CD4-positive, alpha-beta T cell treated with Interleukin-1 beta for 1 hour (primary cell): ENCODE measurements at regions not wholly inside any gene's neighbourhood (a gene's known extent, or its start where the extent isn't known, plus 50 kb on each side); places are given as distances from the start of the nearest gene placed in this dataset.

Source experiments
- DNase-seq, 2 donors: peaks; one replicate each; pipeline ENCODE4 v3.0.0-alpha.2; 2020 to 2022

- no peak for DNase-seq
Observed at GRCh38 chr16:26729951-26730541, 336.7 kb upstream of the C16orf82 start.

GRCh38 chr16:26731729-26732128 lies 335.0 kb upstream of the C16orf82 start:
- DNase-seq = no peak

- no peak for DNase-seq
Observed at GRCh38 chr16:26733710-26734109, 333.0 kb upstream of the C16orf82 start.

GRCh38 chr16:26735521-26735920 lies 331.2 kb upstream of the C16orf82 start:
- no peak for DNase-seq

- DNase-seq = no peak
Observed at GRCh38 chr16:26736084-26736483, 330.6 kb upstream of the C16orf82 start.

GRCh38 chr16:26740771-26741170 lies 326.0 kb upstream of the C16orf82 start:
- DNase-seq = no peak

- DNase-seq = no peak
Observed at GRCh38 chr16:26742040-26742439, 324.7 kb upstream of the C16orf82 start.

GRCh38 chr16:26744430-26744829 lies 322.3 kb upstream of the C16orf82 start:
- DNase-seq = no peak

GRCh38 chr16:26747760-26748159 lies 319.0 kb upstream of the C16orf82 start:
- DNase-seq = no peak

GRCh38 chr16:26749072-26749471 lies 317.7 kb upstream of the C16orf82 start:
- no peak for DNase-seq

GRCh38 chr16:26752166-26752565 lies 314.6 kb upstream of the C16orf82 start:
- DNase-seq = no peak

GRCh38 chr16:26756633-26757032 lies 310.1 kb upstream of the C16orf82 start:
- no peak for DNase-seq

GRCh38 chr16:26762594-26762993 lies 304.1 kb upstream of the C16orf82 start:
- no peak for DNase-seq

GRCh38 chr16:26765087-26765486 lies 301.6 kb upstream of the C16orf82 start:
- no peak for DNase-seq

- no peak for DNase-seq
Observed at GRCh38 chr16:26768385-26769010, 298.2 kb upstream of the C16orf82 start.

GRCh38 chr16:26770547-26770946 lies 296.2 kb upstream of the C16orf82 start:
- no peak for DNase-seq

GRCh38 chr16:26772503-26772902 lies 294.2 kb upstream of the C16orf82 start:
- DNase-seq = no peak

GRCh38 chr16:26777821-26778220 lies 288.9 kb upstream of the C16orf82 start:
- no peak for DNase-seq

GRCh38 chr16:26787924-26788323 lies 278.8 kb upstream of the C16orf82 start:
- DNase-seq = no peak

GRCh38 chr16:26791169-26791568 lies 275.6 kb upstream of the C16orf82 start:
- DNase-seq = no peak

GRCh38 chr16:26795184-26795583 lies 271.5 kb upstream of the C16orf82 start:
- no peak for DNase-seq

- no peak for DNase-seq
Observed at GRCh38 chr16:26801628-26802027, 265.1 kb upstream of the C16orf82 start.

- DNase-seq = no peak
Observed at GRCh38 chr16:26802440-26802839, 264.3 kb upstream of the C16orf82 start.

GRCh38 chr16:26802965-26803364 lies 263.8 kb upstream of the C16orf82 start:
- DNase-seq = no peak

GRCh38 chr16:26806657-26807056 lies 260.1 kb upstream of the C16orf82 start:
- DNase-seq = no peak
